ENCODE measurements at regions not wholly inside any gene's neighbourhood (a gene's known extent, or its start where the extent isn't known, plus 50 kb on each side); places are given as distances from the start of the nearest gene placed in this dataset.

- Histone ChIP-seq H2AFZ (ENCODE audit: low read depth, low read length) (no peak overlapping the region), H3K27ac (ENCODE audit: extremely low read depth, low read depth, low read length) (no peak overlapping the region), H3K27me3 (ENCODE audit: control insufficient read depth in 2 of 2, insufficient read depth in 2 of 2, low read length in 2 of 2) (no peaks in the 10 kb centered on the region; a peak in 1 of 5 replicates), H4K20me1 (replicated peaks; ENCODE audit: control insufficient read depth, insufficient read depth, low read length) (no peaks in the 10 kb centered on the region), H3K9ac (ENCODE audit: insufficient read depth in 1 of 2, low read depth in 2 of 2, low read length in 2 of 2) (no peak overlapping the region), H3K4me2 (ENCODE audit: insufficient read depth, low read length) (no peak overlapping the region), H3K4me1 (replicated peaks in 1 of 2; ENCODE audit: control insufficient read depth in 2 of 2, insufficient read depth in 2 of 2, low read length in 2 of 2) (no peaks in the 10 kb centered on the region), H3K36me3 (ENCODE audit: control insufficient read depth, insufficient read depth, low read length) (no peaks in the 10 kb centered on the region), H3K79me2 (ENCODE audit: control insufficient read depth, insufficient read depth, low read length) (no peaks in the 10 kb centered on the region), H3K9me3 (replicated peaks; ENCODE audit: control insufficient read depth, insufficient read depth, low read depth, low read length) (no peaks in the 10 kb centered on the region), H3K9me1 (ENCODE audit: control insufficient read depth, insufficient read depth, low read length) (no peaks in the 10 kb centered on the region), H3K4me3 (no peak overlapping the region)
- 0% methylated on average over 2 of the region's 2 CpGs for WGBS (ENCODE audit: insufficient coverage, low coverage, missing lambda C conversion rate)
- in situ Hi-C loops (cut with MboI) (no loop called here), intact Hi-C loops (cut with micrococcal nuclease) (loop anchor here (10.0 kb wide), 1 partner anchor 164 kb away; no protein-coding TSS in a partner anchor)
- CTCF ChIA-PET (ENCODE audit: low intra/inter-chr PET ratio), result interaction anchor here (0.8 kb wide), 1 partner anchor 165 kb away, joined by 4 read pairs; no protein-coding TSS in a partner anchor
- ATAC-seq (no peak), FAIRE-seq (no peak), DNase-seq (ENCODE audit: extremely low read depth in 1 of 4, low spot score in 3 of 4) (peak in 1 of 4 experiments; percentile 7)
- POLR2A ChIA-PET, result no interaction called here
- no TSS peak for BruUV-seq (replicated peaks)
- TF ChIP-seq CREB5 (CRISPR knock-in tag; IDR thresholded peaks at IDR 0.05) (no peak), NFE2L1 (tag; IDR thresholded peaks at IDR 0.05; ENCODE audit: borderline replicate concordance, low read depth) (no peak), CHD4 (IDR thresholded peaks at IDR 0.05; ENCODE audit: insufficient read depth, insufficient replicate concordance, low read depth, low read length, poor library complexity, severe bottlenecking) (no peak), ELF4 (CRISPR knock-in tag; IDR thresholded peaks at IDR 0.05) (no peak), HNRNPK (IDR thresholded peaks at IDR 0.05; ENCODE audit: low read depth, low read length, poor library complexity, severe bottlenecking) (no peak), PBX2 (CRISPR knock-in tag; IDR thresholded peaks at IDR 0.05; ENCODE audit: low read depth) (no peak), PBX2 (tag; conservative IDR thresholded peaks at IDR 0.05; ENCODE audit: low read depth) (0 out of 2 replicates have a peak, but pooled peaks have one; percentile 11), SMARCA5 (IDR thresholded peaks at IDR 0.05) (no peak), BACH1 (tag; IDR thresholded peaks at IDR 0.05) (no peak), DIDO1 (tag; IDR thresholded peaks at IDR 0.05; ENCODE audit: low read depth) (no peak), NFATC3 (IDR thresholded peaks at IDR 0.05) (no peak), CBX3 (IDR thresholded peaks at IDR 0.05; ENCODE audit: borderline replicate concordance in 1 of 2, low read length in 2 of 2) (no peak)
- TF ChIP-seq, protein P1, sequence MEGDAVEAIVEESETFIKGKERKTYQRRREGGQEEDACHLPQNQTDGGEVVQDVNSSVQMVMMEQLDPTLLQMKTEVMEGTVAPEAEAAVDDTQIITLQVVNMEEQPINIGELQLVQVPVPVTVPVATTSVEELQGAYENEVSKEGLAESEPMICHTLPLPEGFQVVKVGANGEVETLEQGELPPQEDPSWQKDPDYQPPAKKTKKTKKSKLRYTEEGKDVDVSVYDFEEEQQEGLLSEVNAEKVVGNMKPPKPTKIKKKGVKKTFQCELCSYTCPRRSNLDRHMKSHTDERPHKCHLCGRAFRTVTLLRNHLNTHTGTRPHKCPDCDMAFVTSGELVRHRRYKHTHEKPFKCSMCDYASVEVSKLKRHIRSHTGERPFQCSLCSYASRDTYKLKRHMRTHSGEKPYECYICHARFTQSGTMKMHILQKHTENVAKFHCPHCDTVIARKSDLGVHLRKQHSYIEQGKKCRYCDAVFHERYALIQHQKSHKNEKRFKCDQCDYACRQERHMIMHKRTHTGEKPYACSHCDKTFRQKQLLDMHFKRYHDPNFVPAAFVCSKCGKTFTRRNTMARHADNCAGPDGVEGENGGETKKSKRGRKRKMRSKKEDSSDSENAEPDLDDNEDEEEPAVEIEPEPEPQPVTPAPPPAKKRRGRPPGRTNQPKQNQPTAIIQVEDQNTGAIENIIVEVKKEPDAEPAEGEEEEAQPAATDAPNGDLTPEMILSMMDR (IDR thresholded peaks at IDR 0.05 in 2 of 3, conservative IDR thresholded peaks at IDR 0.05 in 1 of 3; ENCODE audit: insufficient read depth in 2 of 3, low read depth in 1 of 3, low read length in 3 of 3), result peak in 2 of 3 experiments; percentile 19 to 40; a peak in 2 of 6 replicates
These were observed 72.4 kb upstream of the TSC22D1 start for GRCh38 chr13:44648392-44649103.
